ENCODE measurements at regions not wholly inside any gene's neighbourhood (a gene's known extent, or its start where the extent isn't known, plus 50 kb on each side); places are given as distances from the start of the nearest gene placed in this dataset.
"Not testable (repeated sequence)": the region's sequence is repeated elsewhere in the genome, so short reads cannot be mapped to it uniquely, and the experiment has no call there.

- DNase-seq: no peak
Measured at GRCh38 chr6:167547751-167548150, 222.9 kb downstream of the TTLL2 start.

- no peak for DNase-seq
Measured at GRCh38 chr6:167548451-167548850, 223.6 kb downstream of the TTLL2 start.

GRCh38 chr6:167549213-167549612, 224.3 kb downstream of the TTLL2 start:
- no peak for DNase-seq

GRCh38 chr6:167550941-167551627, 226.2 kb downstream of the TTLL2 start:
- DNase-seq: no peak

GRCh38 chr6:167551628-167552257, 226.9 kb downstream of the TTLL2 start:
- no peak for DNase-seq

- DNase-seq: no peak
Measured at GRCh38 chr6:167552258-167552630, 227.4 kb downstream of the TTLL2 start.

- no peak for DNase-seq
Measured at GRCh38 chr6:167552961-167553735, 228.3 kb downstream of the TTLL2 start.

- DNase-seq: no peak
Measured at GRCh38 chr6:167553736-167554119, 228.8 kb downstream of the TTLL2 start.

GRCh38 chr6:167554854-167555253, 230.0 kb downstream of the TTLL2 start:
- DNase-seq: no peak

- no peak for DNase-seq
Measured at GRCh38 chr6:167555836-167556235, 230.9 kb downstream of the TTLL2 start.

GRCh38 chr6:167557675-167558074, 232.8 kb downstream of the TTLL2 start:
- DNase-seq: no peak

GRCh38 chr6:167558246-167559177, 233.6 kb downstream of the TTLL2 start:
- no peak for DNase-seq

GRCh38 chr6:167559675-167560479, 235.0 kb downstream of the TTLL2 start:
- DNase-seq: no peak

GRCh38 chr6:167560673-167561569, 236.0 kb downstream of the TTLL2 start:
- DNase-seq: no peak

- not testable (repeated sequence) for DNase-seq
Measured at GRCh38 chr6:167562862-167563261, 238.0 kb downstream of the TTLL2 start.

- no peak for DNase-seq
Measured at GRCh38 chr6:167564416-167565250, 239.7 kb downstream of the TTLL2 start.

GRCh38 chr6:167565388-167565787, 240.5 kb downstream of the TTLL2 start:
- DNase-seq: no peak

- DNase-seq: no peak
Measured at GRCh38 chr6:167565884-167566599, 241.2 kb downstream of the TTLL2 start.

GRCh38 chr6:167566711-167567141, 241.8 kb downstream of the TTLL2 start:
- DNase-seq: no peak
